ENCODE measurements at regions not wholly inside any gene's neighbourhood (a gene's known extent, or its start where the extent isn't known, plus 50 kb on each side); places are given as distances from the start of the nearest gene placed in this dataset.
A peak's percentile ranks its signal among the peaks of the same experiment; 100 is the strongest.
"Not testable (repeated sequence)": the region's sequence is repeated elsewhere in the genome, so short reads cannot be mapped to it uniquely, and the experiment has no call there.

- H3K4me3 Mint-ChIP-seq, result no peak overlapping the region
- H3K27ac Mint-ChIP-seq, result no peak overlapping the region
- ATAC-seq (replicated peaks), result no peak
- H3K4me1 Mint-ChIP-seq, result peaks cover 21% of the 10 kb centered on the region
- H3K27me3 Mint-ChIP-seq, result peaks cover 10% of the 10 kb centered on the region
- H3K9me3 Mint-ChIP-seq, result no peaks in the 10 kb centered on the region
- H3K36me3 Mint-ChIP-seq (ENCODE audit: low read depth), result no peaks in the 10 kb centered on the region
Measured at GRCh38 chr16:79845734-79846135, 245.2 kb upstream of the MAF start.

- Mint-ChIP-seq H3K27ac (no peak overlapping the region), H3K9me3 (no peaks in the 10 kb centered on the region), H3K4me3 (no peak overlapping the region), H3K4me1 (peaks cover 21% of the 10 kb centered on the region), H3K27me3 (peaks cover 10% of the 10 kb centered on the region), H3K36me3 (ENCODE audit: low read depth) (no peaks in the 10 kb centered on the region)
- ATAC-seq (replicated peaks), result no peak
Measured at GRCh38 chr16:79845033-79845733, 244.6 kb upstream of the MAF start.

- Mint-ChIP-seq H3K4me3 (no peak overlapping the region), H3K27ac (no peak overlapping the region), H3K27me3 (peaks cover 13% of the 10 kb centered on the region), H3K4me1 (peaks cover 21% of the 10 kb centered on the region), H3K9me3 (no peaks in the 10 kb centered on the region), H3K36me3 (ENCODE audit: low read depth) (no peaks in the 10 kb centered on the region)
- ATAC-seq (replicated peaks), result no peak
Measured at GRCh38 chr16:79844603-79845002, 244.1 kb upstream of the MAF start.

- H3K36me3 Mint-ChIP-seq (ENCODE audit: low read depth), result no peaks in the 10 kb centered on the region
- peak overlapping the region; percentile 54 for H3K4me3 Mint-ChIP-seq
- H3K27me3 Mint-ChIP-seq, result peaks cover 13% of the 10 kb centered on the region
- no peaks in the 10 kb centered on the region for H3K9me3 Mint-ChIP-seq
- H3K27ac Mint-ChIP-seq, result peak overlapping the region; percentile 83
- H3K4me1 Mint-ChIP-seq, result peaks cover 21% of the 10 kb centered on the region
- peak; percentile 91 for ATAC-seq (replicated peaks)
Measured at GRCh38 chr16:79843631-79844043, 243.1 kb upstream of the MAF start.

GRCh38 chr16:79843145-79843544 is 242.6 kb upstream of the MAF start:
- H3K27ac Mint-ChIP-seq, result peak overlapping the region; percentile 83

GRCh38 chr16:79842197-79842596 is 241.7 kb upstream of the MAF start:
- ATAC-seq (replicated peaks), result no peak
- Mint-ChIP-seq H3K27me3 (peaks cover 13% of the 10 kb centered on the region), H3K36me3 (ENCODE audit: low read depth) (no peaks in the 10 kb centered on the region), H3K4me1 (peaks cover 21% of the 10 kb centered on the region), H3K9me3 (no peaks in the 10 kb centered on the region), H3K27ac (no peak overlapping the region), H3K4me3 (no peak overlapping the region)

More at GRCh38 chr16:79843145-79843544, 242.6 kb upstream of the MAF start:
- Mint-ChIP-seq H3K27me3 (peaks cover 13% of the 10 kb centered on the region), H3K4me3 (peak overlapping the region; percentile 54), H3K36me3 (ENCODE audit: low read depth) (no peaks in the 10 kb centered on the region), H3K9me3 (no peaks in the 10 kb centered on the region), H3K4me1 (peaks cover 21% of the 10 kb centered on the region)
- no peak for ATAC-seq (replicated peaks)

- no peak for ATAC-seq (replicated peaks)
- Mint-ChIP-seq H3K36me3 (ENCODE audit: low read depth) (no peaks in the 10 kb centered on the region), H3K4me3 (no peak overlapping the region), H3K27ac (no peak overlapping the region), H3K4me1 (peaks cover 15% of the 10 kb centered on the region), H3K9me3 (no peaks in the 10 kb centered on the region), H3K27me3 (peaks cover 13% of the 10 kb centered on the region)
Measured at GRCh38 chr16:79839466-79840341, 239.2 kb upstream of the MAF start.

- no peak overlapping the region for H3K27ac Mint-ChIP-seq
- ATAC-seq (replicated peaks), result no peak
- H3K4me1 Mint-ChIP-seq, result peaks cover 8% of the 10 kb centered on the region
- H3K4me3 Mint-ChIP-seq, result no peak overlapping the region
- peaks cover 13% of the 10 kb centered on the region for H3K27me3 Mint-ChIP-seq
- H3K36me3 Mint-ChIP-seq (ENCODE audit: low read depth), result no peaks in the 10 kb centered on the region
- no peaks in the 10 kb centered on the region for H3K9me3 Mint-ChIP-seq
Measured at GRCh38 chr16:79838496-79839259, 238.1 kb upstream of the MAF start.

- Mint-ChIP-seq H3K9me3 (no peaks in the 10 kb centered on the region), H3K27me3 (peaks cover 5% of the 10 kb centered on the region), H3K4me3 (no peak overlapping the region), H3K27ac (no peak overlapping the region), H3K4me1 (no peaks in the 10 kb centered on the region), H3K36me3 (ENCODE audit: low read depth) (no peaks in the 10 kb centered on the region)
- no peak for ATAC-seq (replicated peaks)
Measured at GRCh38 chr16:79836144-79836543, 235.6 kb upstream of the MAF start.

GRCh38 chr16:79835194-79835593 is 234.7 kb upstream of the MAF start:
- Mint-ChIP-seq H3K4me3 (no peak overlapping the region), H3K27me3 (peaks cover 7% of the 10 kb centered on the region), H3K4me1 (no peaks in the 10 kb centered on the region), H3K9me3 (no peaks in the 10 kb centered on the region), H3K36me3 (ENCODE audit: low read depth) (no peaks in the 10 kb centered on the region), H3K27ac (no peak overlapping the region)
- ATAC-seq (replicated peaks), result no peak

- H3K27me3 Mint-ChIP-seq, result peaks cover 5% of the 10 kb centered on the region
- no peaks in the 10 kb centered on the region for H3K36me3 Mint-ChIP-seq (ENCODE audit: low read depth)
- H3K4me1 Mint-ChIP-seq, result no peaks in the 10 kb centered on the region
- no peak for ATAC-seq (replicated peaks)
- no peak overlapping the region for H3K4me3 Mint-ChIP-seq
- no peaks in the 10 kb centered on the region for H3K9me3 Mint-ChIP-seq
- H3K27ac Mint-ChIP-seq, result no peak overlapping the region
Measured at GRCh38 chr16:79834720-79835119, 234.2 kb upstream of the MAF start.

GRCh38 chr16:79834003-79834402 is 233.5 kb upstream of the MAF start:
- ATAC-seq (replicated peaks); H3K9me3 Mint-ChIP-seq; H3K4me3 Mint-ChIP-seq; H3K36me3 Mint-ChIP-seq (ENCODE audit: low read depth); H3K4me1 Mint-ChIP-seq; H3K27me3 Mint-ChIP-seq; H3K27ac Mint-ChIP-seq: not testable (repeated sequence)

GRCh38 chr16:79833559-79833958 is 233.0 kb upstream of the MAF start:
- Mint-ChIP-seq H3K4me3 (no peak overlapping the region), H3K9me3 (no peaks in the 10 kb centered on the region), H3K27me3 (peaks cover 8% of the 10 kb centered on the region), H3K27ac (no peak overlapping the region), H3K4me1 (no peaks in the 10 kb centered on the region), H3K36me3 (ENCODE audit: low read depth) (no peaks in the 10 kb centered on the region)
- no peak for ATAC-seq (replicated peaks)

GRCh38 chr16:79826732-79827475 is 226.4 kb upstream of the MAF start:
- peaks cover 8% of the 10 kb centered on the region for H3K27me3 Mint-ChIP-seq
- H3K27ac Mint-ChIP-seq, result no peak overlapping the region
- H3K9me3 Mint-ChIP-seq, result no peaks in the 10 kb centered on the region
- no peaks in the 10 kb centered on the region for H3K4me1 Mint-ChIP-seq
- no peak for ATAC-seq (replicated peaks)
- H3K4me3 Mint-ChIP-seq, result no peak overlapping the region
- no peaks in the 10 kb centered on the region for H3K36me3 Mint-ChIP-seq (ENCODE audit: low read depth)
